Calu3 (cell line): ENCODE measurements at regions not wholly inside any gene's neighbourhood (a gene's known extent, or its start where the extent isn't known, plus 50 kb on each side); places are given as distances from the start of the nearest gene placed in this dataset.

Experiments used
- BruUV-seq: library from RNA; stranded (reverse); fragments of 400-500 nt; replicated peaks from 2 replicates; lab custom pipeline; 2021; lab: Mats Ljungman, UMichigan
- CTCF ChIA-PET: fragments of 300-600 bp; sonication (Branson Sonifier 250); formaldehyde crosslinking; loops from one replicate; lab custom pipeline; 2022; ENCODE audit warnings: antibody characterized with exemption; lab: Charles Lee
- DNase-seq: peaks from one replicate; pipeline ENCODE4 v3.0.0; 2022
- H3K27ac Mint-ChIP-seq: one replicate; pipeline ENCODE4 v1.8.0; 2022; ENCODE audit warnings: mixed read lengths; ENCODE audit not compliant: unreplicated experiment
- H3K27me3 Mint-ChIP-seq: one replicate; pipeline ENCODE4 v1.8.0; 2022; ENCODE audit warnings: mixed read lengths; ENCODE audit not compliant: unreplicated experiment
- H3K36me3 Mint-ChIP-seq: one replicate; pipeline ENCODE4 v1.8.0; 2022; ENCODE audit warnings: mild to moderate bottlenecking, moderate library complexity, mixed read lengths; ENCODE audit not compliant: insufficient read depth, unreplicated experiment
- H3K4me1 Mint-ChIP-seq: one replicate; pipeline ENCODE4 v1.8.0; 2022; ENCODE audit warnings: mild to moderate bottlenecking, low read depth, mixed read lengths; ENCODE audit not compliant: unreplicated experiment
- H3K4me3 Mint-ChIP-seq: one replicate; pipeline ENCODE4 v1.8.0; 2022; ENCODE audit warnings: mild to moderate bottlenecking, low read depth, moderate library complexity, mixed read lengths; ENCODE audit not compliant: unreplicated experiment
- H3K9me3 Mint-ChIP-seq: one replicate; pipeline ENCODE4 v1.8.0; 2022; ENCODE audit warnings: low read depth, mixed read lengths; ENCODE audit not compliant: unreplicated experiment
- intact Hi-C: fragments of 100-400 bp; cut with micrococcal nuclease; formaldehyde crosslinking; loops from one replicate; pipeline ENCODE4 v1.10.0; 2022; ENCODE audit not compliant: unreplicated experiment
- TF ChIP-seq, protein P1 (sequence below): fragments of 200-600 bp; IDR thresholded peaks from one replicate; pipeline ENCODE4 v1.8.0; 2022; ENCODE audit warnings: antibody characterized with exemption; ENCODE audit not compliant: unreplicated experiment

DNA sequence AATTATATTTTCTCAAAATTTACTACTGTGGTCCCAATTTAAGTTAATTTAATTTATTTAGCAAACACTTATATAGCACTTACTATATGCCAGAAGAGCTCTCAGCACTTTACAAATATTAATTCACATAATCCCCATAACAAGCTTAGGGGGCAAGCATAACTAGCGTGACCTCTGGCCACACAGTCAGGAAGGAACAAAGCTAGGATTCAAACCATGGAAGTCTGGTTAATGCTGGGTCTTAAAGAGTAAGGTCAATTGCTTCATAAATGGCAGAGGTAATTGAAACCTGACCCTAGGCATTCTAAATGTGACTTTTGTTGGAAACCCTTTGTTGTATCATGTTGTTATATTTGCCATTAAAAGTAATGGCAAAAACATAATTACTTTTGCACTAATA lies 279.5 kb upstream of the EMCN start:
- no peaks in the 10 kb centered on the region for H3K36me3 Mint-ChIP-seq
- no peak overlapping the region for H3K4me3 Mint-ChIP-seq
- DNase-seq: no peak
- TF ChIP-seq, protein P1, sequence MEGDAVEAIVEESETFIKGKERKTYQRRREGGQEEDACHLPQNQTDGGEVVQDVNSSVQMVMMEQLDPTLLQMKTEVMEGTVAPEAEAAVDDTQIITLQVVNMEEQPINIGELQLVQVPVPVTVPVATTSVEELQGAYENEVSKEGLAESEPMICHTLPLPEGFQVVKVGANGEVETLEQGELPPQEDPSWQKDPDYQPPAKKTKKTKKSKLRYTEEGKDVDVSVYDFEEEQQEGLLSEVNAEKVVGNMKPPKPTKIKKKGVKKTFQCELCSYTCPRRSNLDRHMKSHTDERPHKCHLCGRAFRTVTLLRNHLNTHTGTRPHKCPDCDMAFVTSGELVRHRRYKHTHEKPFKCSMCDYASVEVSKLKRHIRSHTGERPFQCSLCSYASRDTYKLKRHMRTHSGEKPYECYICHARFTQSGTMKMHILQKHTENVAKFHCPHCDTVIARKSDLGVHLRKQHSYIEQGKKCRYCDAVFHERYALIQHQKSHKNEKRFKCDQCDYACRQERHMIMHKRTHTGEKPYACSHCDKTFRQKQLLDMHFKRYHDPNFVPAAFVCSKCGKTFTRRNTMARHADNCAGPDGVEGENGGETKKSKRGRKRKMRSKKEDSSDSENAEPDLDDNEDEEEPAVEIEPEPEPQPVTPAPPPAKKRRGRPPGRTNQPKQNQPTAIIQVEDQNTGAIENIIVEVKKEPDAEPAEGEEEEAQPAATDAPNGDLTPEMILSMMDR: no peak
- H3K4me1 Mint-ChIP-seq: no peaks in the 10 kb centered on the region
- H3K27ac Mint-ChIP-seq: no peak overlapping the region
- H3K27me3 Mint-ChIP-seq: no peaks in the 10 kb centered on the region
- intact Hi-C loops: no loop called here
- H3K9me3 Mint-ChIP-seq: no peaks in the 10 kb centered on the region
- BruUV-seq: no TSS peak
- CTCF ChIA-PET: no interaction called here

DNA sequence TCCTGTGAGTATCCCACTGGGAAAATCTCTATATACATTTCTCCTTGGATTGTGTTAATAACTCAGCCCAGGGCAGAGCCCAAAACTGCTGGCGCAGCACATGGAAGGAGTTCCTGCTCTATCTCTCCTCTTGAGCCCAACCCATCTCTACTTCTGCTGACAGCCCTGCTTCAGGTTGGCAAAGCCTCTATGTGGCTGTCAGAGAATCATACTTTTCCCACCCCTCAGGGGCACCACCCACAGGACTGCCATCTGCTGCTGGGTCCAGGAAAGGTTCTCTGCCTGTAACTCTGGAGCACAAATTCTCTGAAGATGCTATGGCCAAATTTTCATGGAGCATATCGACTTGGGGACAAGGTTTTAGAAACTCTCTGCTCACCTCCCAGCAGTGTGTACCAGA lies 278.5 kb upstream of the EMCN start:
- no peaks in the 10 kb centered on the region for H3K4me1 Mint-ChIP-seq
- H3K4me3 Mint-ChIP-seq: no peak overlapping the region
- no peak for DNase-seq
- H3K9me3 Mint-ChIP-seq: no peaks in the 10 kb centered on the region
- CTCF ChIA-PET: no interaction called here
- BruUV-seq: no TSS peak
- no peak overlapping the region for H3K27ac Mint-ChIP-seq
- intact Hi-C loops: no loop called here
- H3K27me3 Mint-ChIP-seq: no peaks in the 10 kb centered on the region
- TF ChIP-seq, protein P1: no peak
- no peaks in the 10 kb centered on the region for H3K36me3 Mint-ChIP-seq

DNA sequence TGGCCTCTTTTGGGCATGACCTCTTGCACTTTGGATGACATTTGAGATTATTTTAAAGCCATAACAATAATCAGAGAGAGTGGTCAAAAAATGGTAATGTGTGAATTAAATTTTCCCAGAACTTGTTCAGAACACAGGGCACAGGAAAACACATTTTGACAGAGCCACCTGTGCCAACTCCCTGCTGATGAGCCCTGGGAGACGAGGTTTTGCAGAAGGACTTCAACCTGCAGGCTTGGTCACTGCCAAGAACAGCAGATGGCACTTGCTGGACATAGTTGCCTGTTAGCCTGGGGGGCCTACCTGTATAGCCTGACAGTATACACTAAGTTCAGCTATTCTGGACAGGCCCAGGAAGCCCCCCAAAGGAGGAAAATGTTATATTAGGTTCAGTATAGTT lies 277.8 kb upstream of the EMCN start:
- intact Hi-C loops: no loop called here
- no peaks in the 10 kb centered on the region for H3K36me3 Mint-ChIP-seq
- H3K27me3 Mint-ChIP-seq: no peaks in the 10 kb centered on the region
- H3K27ac Mint-ChIP-seq: no peak overlapping the region
- TF ChIP-seq, protein P1: no peak
- no peaks in the 10 kb centered on the region for H3K4me1 Mint-ChIP-seq
- DNase-seq: no peak
- no peak overlapping the region for H3K4me3 Mint-ChIP-seq
- no peaks in the 10 kb centered on the region for H3K9me3 Mint-ChIP-seq
- CTCF ChIA-PET: no interaction called here
- BruUV-seq: no TSS peak

DNA sequence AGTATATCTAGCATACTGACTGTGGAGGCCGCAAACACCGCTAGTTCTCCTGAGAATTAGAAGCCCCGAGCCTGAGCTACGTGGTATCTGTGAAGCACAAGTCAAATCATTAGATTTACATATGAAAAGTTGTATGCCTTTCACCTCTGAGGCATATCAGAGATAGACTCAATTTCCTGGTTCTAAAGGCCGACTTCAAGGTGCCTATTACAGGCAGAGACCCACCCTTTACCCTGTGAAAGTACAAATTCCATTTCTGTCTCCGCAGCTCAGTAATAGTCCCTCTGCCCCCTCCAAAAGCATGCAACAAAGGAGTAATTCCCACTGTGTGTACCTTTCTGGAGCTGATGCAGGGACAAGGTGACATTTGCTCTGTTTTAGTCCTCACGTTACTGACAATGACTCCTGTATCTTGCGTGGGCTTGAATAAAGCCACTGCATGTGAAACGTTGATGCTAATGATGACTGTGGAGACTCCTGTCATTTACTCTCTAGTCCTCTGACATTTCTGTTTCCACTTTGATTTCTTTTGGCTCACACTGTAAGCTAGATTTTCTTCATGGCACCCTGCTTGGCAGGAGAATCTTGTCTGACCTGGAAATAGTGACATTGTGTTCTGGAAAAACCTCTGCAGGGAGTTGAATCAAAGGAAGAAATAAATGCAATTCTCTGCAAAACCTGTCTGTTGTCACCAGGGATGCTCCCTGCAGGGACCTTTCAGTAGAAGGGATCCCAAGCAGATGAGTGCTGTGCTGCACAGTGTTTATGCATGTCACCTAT lies 273.2 kb upstream of the EMCN start:
- BruUV-seq: no TSS peak
- Mint-ChIP-seq H3K27me3 (no peaks in the 10 kb centered on the region), H3K9me3 (no peaks in the 10 kb centered on the region), H3K4me3 (no peak overlapping the region), H3K36me3 (no peaks in the 10 kb centered on the region), H3K27ac (no peak overlapping the region), H3K4me1 (no peaks in the 10 kb centered on the region)
- CTCF ChIA-PET: no interaction called here
- no peak for DNase-seq
- TF ChIP-seq, protein P1: no peak
- intact Hi-C loops: no loop called here
